ENCODE measurements at regions not wholly inside any gene's neighbourhood (a gene's known extent, or its start where the extent isn't known, plus 50 kb on each side); places are given as distances from the start of the nearest gene placed in this dataset.

DNA sequence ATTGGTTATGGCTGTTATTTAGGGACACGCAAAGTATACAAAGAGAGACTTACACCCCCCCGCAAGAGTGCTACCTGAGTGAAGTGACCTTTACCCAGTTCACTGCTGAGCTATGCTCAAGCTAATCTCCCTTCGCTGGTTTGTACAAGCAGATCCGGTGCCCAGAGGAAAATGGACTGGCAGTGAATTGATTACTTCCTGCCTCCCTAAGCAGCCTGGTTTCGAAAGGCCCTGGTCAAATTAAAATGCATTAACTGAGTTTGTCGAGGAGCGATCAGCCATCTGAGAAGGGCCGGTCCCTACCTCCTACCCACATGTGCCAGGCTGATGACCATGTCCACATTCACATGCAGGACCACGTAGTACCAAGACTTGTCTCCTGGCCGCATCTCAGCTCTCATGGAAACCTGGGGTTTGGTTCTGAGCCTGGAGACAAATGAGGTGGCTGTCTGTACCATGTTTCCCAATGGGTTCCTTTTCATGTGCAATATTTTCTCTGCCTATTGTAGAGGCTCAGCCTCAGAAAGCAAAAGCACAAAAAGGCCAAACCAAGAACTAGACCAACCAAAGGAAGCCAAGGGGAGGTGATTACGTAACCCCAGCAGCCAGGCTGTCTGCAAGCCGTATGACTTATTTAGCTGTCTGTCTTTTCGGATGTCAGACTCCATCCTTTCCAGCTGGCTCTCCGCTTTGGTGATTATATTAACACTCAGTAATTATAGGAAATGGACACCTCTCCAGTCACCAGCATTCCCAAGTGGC, 284.7 kb upstream of the PWP1 start:
- no peak for TF ChIP-seq SIN3A (IDR thresholded peaks at IDR 0.05; ENCODE audit: borderline replicate concordance, insufficient read depth, low read length)
- no peak for TF ChIP-seq TAF1 (IDR thresholded peaks at IDR 0.05; ENCODE audit: borderline replicate concordance, insufficient read depth, low read length)
- no peak for TF ChIP-seq FOXP2 (optimal IDR thresholded peaks at IDR 0.05; ENCODE audit: borderline replicate concordance, extremely low read depth, extremely low read length, insufficient read depth)
- TF ChIP-seq POLR2AphosphoS5 (IDR thresholded peaks at IDR 0.05; ENCODE audit: low read depth, low read length) = no peak
- TF ChIP-seq REST (IDR thresholded peaks at IDR 0.05; ENCODE audit: insufficient read depth in 1 of 2, low read depth in 2 of 2, low read length in 2 of 2) = no peak

- TF ChIP-seq FOXP2 (optimal IDR thresholded peaks at IDR 0.05; ENCODE audit: borderline replicate concordance, extremely low read depth, extremely low read length, insufficient read depth) (no peak), TAF1 (IDR thresholded peaks at IDR 0.05; ENCODE audit: borderline replicate concordance, insufficient read depth, low read length) (no peak), SIN3A (IDR thresholded peaks at IDR 0.05; ENCODE audit: borderline replicate concordance, insufficient read depth, low read length) (no peak), POLR2AphosphoS5 (IDR thresholded peaks at IDR 0.05; ENCODE audit: low read depth, low read length) (no peak), REST (IDR thresholded peaks at IDR 0.05; ENCODE audit: insufficient read depth in 1 of 2, low read depth in 2 of 2, low read length in 2 of 2) (no peak)
These were observed 283.3 kb upstream of the PWP1 start for GRCh38 chr12:107402041-107403022.

GRCh38 chr12:107404981-107405380, 280.6 kb upstream of the PWP1 start:
- no peak for TF ChIP-seq POLR2AphosphoS5 (IDR thresholded peaks at IDR 0.05; ENCODE audit: low read depth, low read length)
- TF ChIP-seq TAF1 (IDR thresholded peaks at IDR 0.05; ENCODE audit: borderline replicate concordance, insufficient read depth, low read length) = no peak
- no peak for TF ChIP-seq SIN3A (IDR thresholded peaks at IDR 0.05; ENCODE audit: borderline replicate concordance, insufficient read depth, low read length)
- no peak for TF ChIP-seq FOXP2 (optimal IDR thresholded peaks at IDR 0.05; ENCODE audit: borderline replicate concordance, extremely low read depth, extremely low read length, insufficient read depth)
- no peak for TF ChIP-seq REST (IDR thresholded peaks at IDR 0.05; ENCODE audit: insufficient read depth in 1 of 2, low read depth in 2 of 2, low read length in 2 of 2)

GRCh38 chr12:107405436-107405835, 280.2 kb upstream of the PWP1 start:
- TF ChIP-seq FOXP2 (optimal IDR thresholded peaks at IDR 0.05; ENCODE audit: borderline replicate concordance, extremely low read depth, extremely low read length, insufficient read depth) (no peak), SIN3A (IDR thresholded peaks at IDR 0.05; ENCODE audit: borderline replicate concordance, insufficient read depth, low read length) (no peak), REST (IDR thresholded peaks at IDR 0.05; ENCODE audit: insufficient read depth in 1 of 2, low read depth in 2 of 2, low read length in 2 of 2) (no peak), TAF1 (IDR thresholded peaks at IDR 0.05; ENCODE audit: borderline replicate concordance, insufficient read depth, low read length) (no peak), POLR2AphosphoS5 (IDR thresholded peaks at IDR 0.05; ENCODE audit: low read depth, low read length) (no peak)
